ENCODE measurements at regions not wholly inside any gene's neighbourhood (a gene's known extent, or its start where the extent isn't known, plus 50 kb on each side); places are given as distances from the start of the nearest gene placed in this dataset.
"Not testable (repeated sequence)": the region's sequence is repeated elsewhere in the genome, so short reads cannot be mapped to it uniquely, and the experiment has no call there.

DNA sequence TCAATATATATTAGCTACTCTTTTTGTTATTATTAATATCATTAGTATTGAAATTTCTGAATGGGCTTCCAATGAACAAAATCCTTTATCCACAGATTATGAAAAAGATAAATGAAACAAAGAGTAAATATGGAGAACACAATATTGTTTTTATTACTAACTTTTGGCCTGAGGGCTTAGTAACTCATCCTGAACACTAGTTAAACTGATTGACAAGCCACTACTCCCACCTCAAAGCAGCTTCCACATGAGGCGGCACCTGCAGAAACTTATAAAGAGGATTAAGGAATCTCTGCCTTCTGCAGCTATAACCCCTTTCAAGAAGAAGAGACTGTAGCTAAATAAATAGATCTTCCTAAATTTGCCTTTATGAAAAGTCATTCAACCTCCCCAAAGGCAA lies 187.6 kb upstream of the ALG10 start:
- Histone ChIP-seq H3K27me3 (ENCODE audit: control insufficient read depth, insufficient read depth, low read length) (no peaks in the 10 kb centered on the region), H3K27ac (ENCODE audit: low read depth, low read length) (no peak overlapping the region), H3K4me3 (ENCODE audit: low read depth, low read length) (no peak overlapping the region), H3K9me3 (ENCODE audit: control insufficient read depth, insufficient read depth, low read length) (peaks cover 4% of the 10 kb centered on the region)
- TF ChIP-seq, protein P1, sequence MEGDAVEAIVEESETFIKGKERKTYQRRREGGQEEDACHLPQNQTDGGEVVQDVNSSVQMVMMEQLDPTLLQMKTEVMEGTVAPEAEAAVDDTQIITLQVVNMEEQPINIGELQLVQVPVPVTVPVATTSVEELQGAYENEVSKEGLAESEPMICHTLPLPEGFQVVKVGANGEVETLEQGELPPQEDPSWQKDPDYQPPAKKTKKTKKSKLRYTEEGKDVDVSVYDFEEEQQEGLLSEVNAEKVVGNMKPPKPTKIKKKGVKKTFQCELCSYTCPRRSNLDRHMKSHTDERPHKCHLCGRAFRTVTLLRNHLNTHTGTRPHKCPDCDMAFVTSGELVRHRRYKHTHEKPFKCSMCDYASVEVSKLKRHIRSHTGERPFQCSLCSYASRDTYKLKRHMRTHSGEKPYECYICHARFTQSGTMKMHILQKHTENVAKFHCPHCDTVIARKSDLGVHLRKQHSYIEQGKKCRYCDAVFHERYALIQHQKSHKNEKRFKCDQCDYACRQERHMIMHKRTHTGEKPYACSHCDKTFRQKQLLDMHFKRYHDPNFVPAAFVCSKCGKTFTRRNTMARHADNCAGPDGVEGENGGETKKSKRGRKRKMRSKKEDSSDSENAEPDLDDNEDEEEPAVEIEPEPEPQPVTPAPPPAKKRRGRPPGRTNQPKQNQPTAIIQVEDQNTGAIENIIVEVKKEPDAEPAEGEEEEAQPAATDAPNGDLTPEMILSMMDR (IDR thresholded peaks at IDR 0.05; ENCODE audit: low read depth, low read length) = no peak
- POLR2A ChIA-PET = no interaction called here
- CTCF ChIA-PET = no interaction called here
- DNase-seq (ENCODE audit: low read depth, low spot score) = no peak

DNA sequence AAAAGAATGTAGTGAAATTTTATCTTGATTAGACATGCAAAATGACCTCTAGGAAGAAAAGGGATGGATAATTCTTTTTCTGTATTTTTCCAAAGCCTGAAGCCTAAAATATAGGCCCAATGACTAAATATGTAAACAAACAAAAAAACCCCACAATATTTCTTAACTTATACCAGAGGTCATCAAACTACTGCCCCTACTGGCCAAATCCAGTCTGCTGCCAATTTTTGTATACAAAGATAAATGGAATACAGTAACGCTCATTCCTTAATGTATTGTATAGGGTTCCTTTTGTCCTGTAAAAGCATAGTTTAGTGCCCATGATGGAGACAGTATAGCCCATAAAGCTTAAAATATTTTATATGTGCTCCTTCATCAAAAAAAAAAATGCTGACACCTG lies 145.7 kb upstream of the ALG10 start:
- TF ChIP-seq, protein P1 (IDR thresholded peaks at IDR 0.05; ENCODE audit: low read depth, low read length) = no peak
- Histone ChIP-seq H3K9me3 (ENCODE audit: control insufficient read depth, insufficient read depth, low read length) (no peaks in the 10 kb centered on the region), H3K27me3 (ENCODE audit: control insufficient read depth, insufficient read depth, low read length) (no peaks in the 10 kb centered on the region), H3K4me3 (ENCODE audit: low read depth, low read length) (no peak overlapping the region), H3K27ac (ENCODE audit: low read depth, low read length) (no peak overlapping the region)
- CTCF ChIA-PET = no interaction called here
- DNase-seq (ENCODE audit: low read depth, low spot score) = no peak
- POLR2A ChIA-PET = no interaction called here

DNA sequence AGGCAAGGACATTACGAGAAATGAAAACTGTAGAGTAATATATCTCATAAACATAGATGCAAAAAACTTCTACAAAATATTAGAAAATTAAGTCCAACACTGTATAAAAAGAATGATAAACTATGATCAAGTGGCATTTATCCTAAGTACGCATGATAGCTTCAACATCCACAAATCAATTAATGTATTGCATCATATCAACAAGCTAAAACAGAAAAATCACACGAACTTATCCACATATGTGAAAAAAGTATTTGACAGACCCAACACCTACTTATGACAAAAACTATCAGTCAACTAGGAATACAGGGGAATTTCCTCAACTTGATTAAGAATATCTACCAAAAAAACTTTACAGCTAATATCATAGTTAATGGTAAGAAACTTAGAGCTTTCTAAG lies 129.9 kb upstream of the ALG10 start:
- CTCF ChIA-PET = no interaction called here
- Histone ChIP-seq H3K27me3 (ENCODE audit: control insufficient read depth, insufficient read depth, low read length) (no peaks in the 10 kb centered on the region), H3K27ac (ENCODE audit: low read depth, low read length) (no peak overlapping the region), H3K9me3 (ENCODE audit: control insufficient read depth, insufficient read depth, low read length) (no peaks in the 10 kb centered on the region), H3K4me3 (ENCODE audit: low read depth, low read length) (no peak overlapping the region)
- TF ChIP-seq, protein P1 (IDR thresholded peaks at IDR 0.05; ENCODE audit: low read depth, low read length) = no peak
- no peak for DNase-seq (ENCODE audit: low read depth, low spot score)
- POLR2A ChIA-PET = no interaction called here

DNA sequence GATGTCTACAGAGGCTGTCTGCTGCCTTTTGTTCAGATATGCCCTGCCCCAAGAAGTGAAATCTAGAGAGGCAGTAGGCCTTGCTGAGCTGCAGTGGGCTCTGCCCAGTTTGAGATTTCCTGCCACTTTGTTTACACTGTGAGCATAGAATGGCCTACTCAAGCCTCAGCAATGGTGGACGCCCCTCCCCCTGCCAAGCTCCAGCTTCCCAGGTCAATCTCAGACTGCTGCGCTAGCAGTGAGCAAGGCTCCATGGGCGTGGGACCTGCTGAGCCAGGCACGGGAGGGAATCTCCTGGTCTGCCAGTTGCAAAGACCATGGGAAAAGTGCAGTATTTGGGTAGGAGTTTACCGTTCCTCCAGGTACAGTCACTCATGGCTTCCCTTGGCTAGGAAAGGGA lies 101.8 kb upstream of the ALG10 start:
- H3K4me3 ChIP-seq (ENCODE audit: low read depth, low read length); DNase-seq (ENCODE audit: low read depth, low spot score); H3K9me3 ChIP-seq (ENCODE audit: control insufficient read depth, insufficient read depth, low read length); POLR2A ChIA-PET; H3K27ac ChIP-seq (ENCODE audit: low read depth, low read length); H3K27me3 ChIP-seq (ENCODE audit: control insufficient read depth, insufficient read depth, low read length); CTCF ChIA-PET: not testable (repeated sequence)

DNA sequence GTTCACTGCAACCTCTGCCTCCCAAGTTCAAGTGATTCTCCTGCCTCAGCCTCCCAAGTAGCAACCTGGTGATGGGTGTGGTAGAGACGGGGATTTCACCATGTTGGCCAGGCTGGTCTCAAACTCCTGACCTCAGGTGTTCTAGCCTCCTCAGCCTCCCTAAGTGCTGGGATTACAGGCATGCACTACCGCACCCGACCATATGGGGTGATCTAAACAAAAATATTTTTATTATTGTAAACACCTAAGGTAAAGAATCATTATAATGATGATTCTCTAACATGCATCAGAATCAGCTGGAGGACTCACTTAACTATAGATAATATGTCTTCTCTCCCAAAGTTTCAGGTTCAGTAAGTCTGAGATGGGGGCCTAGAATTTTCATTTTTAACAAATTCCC lies 96.2 kb upstream of the ALG10 start:
- CTCF ChIA-PET = no interaction called here
- DNase-seq (ENCODE audit: low read depth, low spot score) = no peak

DNA sequence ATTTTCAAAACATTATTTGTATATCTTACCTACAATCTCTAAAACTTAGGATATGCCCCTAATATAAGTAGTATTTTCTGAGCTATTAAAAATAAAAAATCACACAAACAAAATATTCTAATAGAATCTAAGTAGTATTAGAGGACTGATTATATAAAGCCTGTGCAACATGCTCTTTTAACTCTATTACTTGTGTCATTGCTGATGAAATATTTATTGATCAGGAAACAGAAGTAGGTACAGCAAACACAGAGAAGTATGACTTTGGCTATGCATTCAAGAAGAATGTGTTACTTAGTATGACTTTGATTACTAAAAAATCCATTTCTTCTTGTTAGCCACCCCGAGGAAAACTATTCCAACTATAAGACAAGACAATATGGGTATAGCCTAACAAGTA lies 84.6 kb upstream of the ALG10 start:
- H3K27me3 ChIP-seq (ENCODE audit: control insufficient read depth, insufficient read depth, low read length); POLR2A ChIA-PET; CTCF ChIA-PET: not testable (repeated sequence)

More for the DNA sequence above, 96.2 kb upstream of the ALG10 start:
- peaks cover 14% of the 10 kb centered on the region for H3K9me3 ChIP-seq (ENCODE audit: control insufficient read depth, insufficient read depth, low read length)
- POLR2A ChIA-PET = no interaction called here
- TF ChIP-seq, protein P1 (IDR thresholded peaks at IDR 0.05; ENCODE audit: low read depth, low read length) = no peak
- no peak overlapping the region for H3K27ac ChIP-seq (ENCODE audit: low read depth, low read length)
- no peaks in the 10 kb centered on the region for H3K27me3 ChIP-seq (ENCODE audit: control insufficient read depth, insufficient read depth, low read length)
- no peak overlapping the region for H3K4me3 ChIP-seq (ENCODE audit: low read depth, low read length)

More for the DNA sequence above, 84.6 kb upstream of the ALG10 start:
- not testable (repeated sequence) for H3K4me3 ChIP-seq (ENCODE audit: low read depth, low read length); H3K27ac ChIP-seq (ENCODE audit: low read depth, low read length); DNase-seq (ENCODE audit: low read depth, low spot score); H3K9me3 ChIP-seq (ENCODE audit: control insufficient read depth, insufficient read depth, low read length)
